ENCODE measurements at regions not wholly inside any gene's neighbourhood (a gene's known extent, or its start where the extent isn't known, plus 50 kb on each side); places are given as distances from the start of the nearest gene placed in this dataset.
A peak's percentile ranks its signal among the peaks of the same experiment; 100 is the strongest.

GRCh38 chr2:239494578-239494977, 93.8 kb upstream of the HDAC4 start:
- peaks cover 6 to 14% (median 12%) of the 10 kb centered on the region in 11 experiments; a peak in 21 of 22 replicates for H3K9me3 ChIP-seq (replicated peaks in 1 of 11)
- no peaks in the 10 kb centered on the region for H4K20me1 ChIP-seq
- H3K27ac ChIP-seq: no peak overlapping the region
- no peaks in the 10 kb centered on the region for H3K36me3 ChIP-seq
- H3K9ac ChIP-seq: no peak overlapping the region
- H3K4me1 ChIP-seq: peaks cover 0 to 7% (median 2%) of the 10 kb centered on the region in 10 experiments; a peak in 9 of 20 replicates
- H3K4me3 ChIP-seq: no peak overlapping the region
- no peak overlapping the region for H3K4me2 ChIP-seq
- no peak for TF ChIP-seq Cebpa-rat (IDR thresholded peaks at IDR 0.05)
- no peaks in the 10 kb centered on the region for H3K27me3 ChIP-seq

- Histone ChIP-seq H3K9me3 (replicated peaks in 1 of 11) (no peaks in the 10 kb centered on the region), H3K27me3 (peaks cover 0 to 3% (median 0%) of the 10 kb centered on the region in 11 experiments; a peak in 2 of 22 replicates), H3K27ac (no peak overlapping the region), H3K4me2 (peak overlapping the region in 7 of 11 experiments; percentile 6 to 61 (median 27); a peak in 11 of 22 replicates), H3K9ac (no peak overlapping the region), H4K20me1 (no peaks in the 10 kb centered on the region), H3K4me3 (no peak overlapping the region), H3K4me1 (peaks cover 4 to 22% (median 18%) of the 10 kb centered on the region in 10 experiments; a peak in 16 of 20 replicates), H3K36me3 (no peaks in the 10 kb centered on the region)
- TF ChIP-seq Cebpa-rat (IDR thresholded peaks at IDR 0.05): no peak
These were observed 88.7 kb upstream of the HDAC4 start for GRCh38 chr2:239489481-239489880.

GRCh38 chr2:239488125-239488524, 87.3 kb upstream of the HDAC4 start:
- peaks cover 0 to 3% (median 0%) of the 10 kb centered on the region in 11 experiments; a peak in 2 of 22 replicates for H3K27me3 ChIP-seq
- H3K9me3 ChIP-seq (replicated peaks in 1 of 11): no peaks in the 10 kb centered on the region
- H3K4me2 ChIP-seq: peak overlapping the region; percentile 1 to 62 (median 44); a peak in 18 of 22 replicates
- H3K4me3 ChIP-seq: no peak overlapping the region
- peaks cover 2 to 22% (median 17%) of the 10 kb centered on the region in 10 experiments; a peak in 16 of 20 replicates for H3K4me1 ChIP-seq
- H3K36me3 ChIP-seq: no peaks in the 10 kb centered on the region
- no peak for TF ChIP-seq Cebpa-rat (IDR thresholded peaks at IDR 0.05)
- H4K20me1 ChIP-seq: no peaks in the 10 kb centered on the region
- no peak overlapping the region for H3K9ac ChIP-seq
- H3K27ac ChIP-seq: no peak overlapping the region

- Histone ChIP-seq H3K9ac (no peak overlapping the region), H3K4me2 (no peak overlapping the region), H3K4me1 (peaks cover 0 to 22% (median 17%) of the 10 kb centered on the region in 10 experiments; a peak in 15 of 20 replicates), H3K9me3 (replicated peaks in 1 of 11) (no peaks in the 10 kb centered on the region), H4K20me1 (no peaks in the 10 kb centered on the region), H3K36me3 (no peaks in the 10 kb centered on the region), H3K4me3 (no peak overlapping the region), H3K27ac (no peak overlapping the region), H3K27me3 (peaks cover 0 to 3% (median 0%) of the 10 kb centered on the region in 11 experiments; a peak in 2 of 22 replicates)
- TF ChIP-seq Cebpa-rat (IDR thresholded peaks at IDR 0.05): no peak
These were observed 86.5 kb upstream of the HDAC4 start for GRCh38 chr2:239487272-239487671.

- no peak overlapping the region for H3K4me3 ChIP-seq
- H3K27ac ChIP-seq: no peak overlapping the region
- H3K9ac ChIP-seq: no peak overlapping the region
- no peaks in the 10 kb centered on the region for H3K36me3 ChIP-seq
- no peak overlapping the region for H3K4me2 ChIP-seq
- H3K27me3 ChIP-seq: peaks cover 0 to 3% (median 0%) of the 10 kb centered on the region in 11 experiments; a peak in 2 of 22 replicates
- H4K20me1 ChIP-seq: no peaks in the 10 kb centered on the region
- H3K4me1 ChIP-seq: peaks cover 0 to 22% (median 17%) of the 10 kb centered on the region in 10 experiments; a peak in 15 of 20 replicates
- TF ChIP-seq Cebpa-rat (IDR thresholded peaks at IDR 0.05): no peak
- H3K9me3 ChIP-seq (replicated peaks in 1 of 11): no peaks in the 10 kb centered on the region
These were observed 84.8 kb upstream of the HDAC4 start for GRCh38 chr2:239485622-239486021.

- Histone ChIP-seq H3K27ac (no peak overlapping the region), H3K9ac (no peak overlapping the region), H3K4me1 (peaks cover 0 to 26% (median 17%) of the 10 kb centered on the region in 10 experiments; a peak in 15 of 20 replicates), H3K27me3 (peaks cover 0 to 3% (median 0%) of the 10 kb centered on the region in 11 experiments; a peak in 2 of 22 replicates), H3K4me3 (no peak overlapping the region), H3K9me3 (replicated peaks in 1 of 11) (no peaks in the 10 kb centered on the region), H3K4me2 (no peak overlapping the region), H4K20me1 (no peaks in the 10 kb centered on the region), H3K36me3 (no peaks in the 10 kb centered on the region)
- TF ChIP-seq Cebpa-rat (IDR thresholded peaks at IDR 0.05): no peak
These were observed 83.9 kb upstream of the HDAC4 start for GRCh38 chr2:239484571-239485355.

- peaks cover 0 to under 1% (median 0%) of the 10 kb centered on the region in 11 experiments; a peak in 1 of 22 replicates for H3K27me3 ChIP-seq
- TF ChIP-seq Cebpa-rat (IDR thresholded peaks at IDR 0.05): no peak
- no peak overlapping the region for H3K4me2 ChIP-seq
- H3K4me1 ChIP-seq: peaks cover 0 to 13% (median 7%) of the 10 kb centered on the region in 10 experiments; a peak in 13 of 20 replicates
- no peaks in the 10 kb centered on the region for H3K36me3 ChIP-seq
- no peak overlapping the region for H3K9ac ChIP-seq
- H4K20me1 ChIP-seq: no peaks in the 10 kb centered on the region
- H3K4me3 ChIP-seq: no peak overlapping the region
- H3K9me3 ChIP-seq (replicated peaks in 1 of 11): no peaks in the 10 kb centered on the region
- no peak overlapping the region for H3K27ac ChIP-seq
These were observed 82.2 kb upstream of the HDAC4 start for GRCh38 chr2:239482778-239483712.

- no peak for TF ChIP-seq Cebpa-rat (IDR thresholded peaks at IDR 0.05)
- peak overlapping the region in 6 of 11 experiments; percentile 8 to 32 (median 24); a peak in 8 of 22 replicates for H3K4me2 ChIP-seq
- no peak overlapping the region for H3K27ac ChIP-seq
- no peaks in the 10 kb centered on the region for H3K27me3 ChIP-seq
- peaks cover 0 to 22% (median 15%) of the 10 kb centered on the region in 10 experiments; a peak in 12 of 20 replicates for H3K4me1 ChIP-seq
- no peak overlapping the region for H3K4me3 ChIP-seq
- no peaks in the 10 kb centered on the region for H3K36me3 ChIP-seq
- no peaks in the 10 kb centered on the region for H4K20me1 ChIP-seq
- H3K9me3 ChIP-seq (replicated peaks in 1 of 11): no peaks in the 10 kb centered on the region
- no peak overlapping the region for H3K9ac ChIP-seq
These were observed 78.7 kb upstream of the HDAC4 start for GRCh38 chr2:239479471-239479870.

- Histone ChIP-seq H4K20me1 (no peaks in the 10 kb centered on the region), H3K4me2 (no peak overlapping the region), H3K36me3 (no peaks in the 10 kb centered on the region), H3K4me1 (peaks cover 0 to 22% (median 15%) of the 10 kb centered on the region in 10 experiments; a peak in 12 of 20 replicates), H3K27me3 (no peaks in the 10 kb centered on the region), H3K27ac (no peak overlapping the region), H3K9me3 (replicated peaks in 1 of 11) (no peaks in the 10 kb centered on the region), H3K9ac (no peak overlapping the region), H3K4me3 (no peak overlapping the region)
- TF ChIP-seq Cebpa-rat (IDR thresholded peaks at IDR 0.05): no peak
These were observed 76.8 kb upstream of the HDAC4 start for GRCh38 chr2:239477591-239477990.
